ENCODE measurements at regions not wholly inside any gene's neighbourhood (a gene's known extent, or its start where the extent isn't known, plus 50 kb on each side); places are given as distances from the start of the nearest gene placed in this dataset.

DNA sequence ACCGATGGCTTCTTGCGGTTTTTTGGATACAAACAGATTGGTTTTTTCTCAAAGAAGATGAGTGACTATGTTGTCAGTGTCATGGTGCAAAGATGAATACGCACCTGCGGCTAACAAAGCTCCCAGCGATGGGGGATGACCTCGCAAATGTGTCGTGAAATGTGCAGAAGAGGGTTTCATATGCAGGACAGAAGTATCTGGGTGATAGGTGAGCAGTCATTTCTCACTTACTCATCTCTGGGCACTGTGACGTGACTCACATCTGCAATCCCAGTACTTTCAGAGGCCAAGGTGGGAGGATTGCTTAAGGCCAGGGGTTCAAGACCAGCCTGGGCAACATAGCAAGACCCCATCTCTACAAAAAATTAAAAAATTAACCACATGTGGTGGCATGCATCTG lies 216.3 kb downstream of the ERMARD start:
- ChIA-PET POLR2A (ENCODE audit: low non-redundant PET) (no interaction called here), CTCF (interaction anchor here (1.0 kb wide), 1 partner anchor 136 kb away, joined by 4 read pairs; no protein-coding TSS in a partner anchor)
- DNase-seq (ENCODE audit: low spot score) = no peak
- no peak for TF ChIP-seq CTCF (conservative IDR thresholded peaks at IDR 0.05; ENCODE audit: low read depth)
- H3K27ac ChIP-seq = no peak overlapping the region

DNA sequence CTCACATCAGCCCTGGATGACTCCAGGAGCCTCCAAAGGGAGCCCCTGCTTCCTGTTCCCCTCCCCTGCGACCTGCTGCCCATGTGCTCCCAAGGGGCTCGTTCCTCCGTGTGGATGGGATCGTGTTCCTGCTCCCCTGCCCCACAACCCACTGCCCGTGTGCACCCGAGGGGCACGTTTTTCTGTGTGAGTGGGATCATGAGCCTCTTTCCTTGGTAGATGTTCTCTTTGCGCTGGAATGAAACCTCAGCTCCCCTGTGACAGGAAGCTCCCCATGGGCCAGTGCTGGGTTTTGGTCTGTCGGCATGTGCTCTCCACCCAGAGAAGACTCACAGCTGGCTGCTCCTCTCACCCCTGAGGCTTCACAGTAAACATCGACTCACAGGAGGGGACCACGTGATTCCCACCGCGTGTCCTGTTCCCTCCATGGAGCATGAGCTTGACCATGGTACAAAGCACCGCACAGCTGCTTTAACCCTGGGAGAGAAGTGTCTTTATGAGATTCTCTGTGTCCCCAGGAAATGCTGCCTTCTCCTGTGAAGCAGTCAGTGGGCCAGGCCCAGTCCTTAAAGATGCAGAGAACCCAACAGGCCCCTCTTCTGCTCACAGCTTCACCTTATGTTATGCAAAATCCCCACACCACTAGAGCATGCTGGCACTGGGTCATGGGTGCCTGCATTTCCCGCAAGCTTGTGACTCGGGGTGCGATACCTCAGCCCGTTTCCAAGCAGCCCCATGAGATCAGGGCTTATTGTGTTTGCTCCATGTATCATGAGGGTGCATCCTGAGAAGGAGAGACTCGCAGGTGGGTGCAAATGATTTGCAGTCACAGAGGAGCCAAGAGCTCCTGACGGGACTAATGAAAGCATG lies 215.1 kb downstream of the ERMARD start:
- POLR2A ChIA-PET (ENCODE audit: low non-redundant PET) = no interaction called here
- TF ChIP-seq CTCF (conservative IDR thresholded peaks at IDR 0.05; ENCODE audit: low read depth) = no peak
- CTCF ChIA-PET = no interaction called here
- no peak overlapping the region for H3K27ac ChIP-seq
- DNase-seq (ENCODE audit: low spot score) = no peak

DNA sequence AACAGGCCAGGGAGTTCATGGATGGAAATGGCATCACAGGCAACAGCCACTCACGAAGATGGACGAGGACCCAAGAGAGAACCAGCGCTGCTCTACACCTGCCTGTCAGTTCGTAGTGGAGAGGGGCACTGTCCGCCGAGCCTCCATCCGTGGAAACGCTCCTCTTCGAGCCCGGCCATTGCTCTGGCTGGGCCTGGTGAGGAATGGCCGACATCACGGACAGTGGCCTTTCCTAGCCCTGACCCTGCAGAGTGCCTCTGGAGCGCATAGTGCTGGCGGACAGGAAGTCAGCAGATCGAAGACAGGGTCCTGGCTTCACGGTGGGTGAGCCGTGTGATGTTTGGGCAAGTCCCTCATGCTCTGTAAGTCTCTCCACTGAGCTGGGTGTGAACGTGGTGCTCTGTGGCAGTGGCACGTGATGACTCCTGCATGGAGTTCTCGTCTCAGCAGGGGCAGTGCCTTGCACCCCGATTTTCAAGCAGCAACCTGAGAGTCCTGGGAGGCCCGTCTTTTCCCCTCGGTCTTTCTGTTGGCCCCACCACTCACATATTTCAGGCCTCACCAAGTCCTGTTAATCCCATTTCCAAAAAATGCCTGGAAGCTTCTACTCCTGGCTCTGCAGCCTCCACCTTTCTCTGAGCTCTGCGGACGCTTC lies 214.4 kb downstream of the ERMARD start:
- ChIA-PET POLR2A (ENCODE audit: low non-redundant PET) (no interaction called here), CTCF (interaction anchor here (1.7 kb wide), 1 partner anchor 10 kb away, joined by 7 read pairs; no protein-coding TSS in a partner anchor)
- TF ChIP-seq CTCF (conservative IDR thresholded peaks at IDR 0.05; ENCODE audit: low read depth) = no peak
- no peak for DNase-seq (ENCODE audit: low spot score)
- H3K27ac ChIP-seq = no peak overlapping the region

- ChIA-PET POLR2A (ENCODE audit: low non-redundant PET) (no interaction called here), CTCF (interaction anchor here (1.7 kb wide), 1 partner anchor 10 kb away, joined by 7 read pairs; no protein-coding TSS in a partner anchor)
- TF ChIP-seq CTCF (conservative IDR thresholded peaks at IDR 0.05; ENCODE audit: low read depth) = no peak
- H3K27ac ChIP-seq = no peak overlapping the region
- DNase-seq (ENCODE audit: low spot score) = no peak
Observed at GRCh38 chr6:169965239-169965638, 213.8 kb downstream of the ERMARD start.

DNA sequence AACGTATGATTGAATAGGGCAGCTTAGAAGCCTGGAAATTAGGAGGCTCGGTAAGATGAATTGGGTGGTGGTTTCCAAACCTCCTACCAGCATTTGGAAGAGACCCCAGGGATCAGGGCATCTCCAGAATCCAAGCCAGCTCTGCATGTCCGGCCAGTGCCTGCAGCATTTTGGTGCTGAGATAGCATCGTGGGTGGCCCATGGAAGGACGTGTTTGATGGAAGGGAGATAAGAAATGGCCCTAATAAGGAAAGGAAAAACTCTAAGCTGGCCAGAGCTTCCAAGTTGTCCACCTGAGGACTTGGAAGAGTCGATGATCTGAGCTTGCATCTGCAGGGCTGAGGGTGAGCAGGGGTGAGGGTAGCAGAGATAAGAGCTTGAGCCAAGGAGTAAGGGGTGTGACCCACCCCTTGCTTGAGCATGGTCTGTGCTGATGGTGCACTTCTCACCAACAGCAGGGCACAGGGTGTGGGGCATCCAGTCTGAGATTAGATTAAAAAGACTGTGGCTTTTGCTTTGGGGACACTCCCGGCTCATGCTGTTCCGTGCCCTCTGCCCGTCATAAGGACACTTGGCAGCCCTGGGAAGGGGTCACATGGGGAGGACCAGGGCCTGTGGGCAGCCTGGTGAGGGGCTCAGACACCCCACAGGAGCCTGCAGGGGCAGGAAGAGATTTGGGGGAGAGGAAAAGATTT lies 213.2 kb downstream of the ERMARD start:
- CTCF ChIA-PET = interaction anchor here (1.7 kb wide), 1 partner anchor 9 kb away, joined by 7 read pairs; no protein-coding TSS in a partner anchor
- TF ChIP-seq CTCF (conservative IDR thresholded peaks at IDR 0.05; ENCODE audit: low read depth) = no peak

GRCh38 chr6:169963581-169964297 lies 212.3 kb downstream of the ERMARD start:
- POLR2A ChIA-PET (ENCODE audit: low non-redundant PET) = no interaction called here
- no peak for TF ChIP-seq CTCF (conservative IDR thresholded peaks at IDR 0.05; ENCODE audit: low read depth)
- no peak overlapping the region for H3K27ac ChIP-seq
- DNase-seq (ENCODE audit: low spot score) = no peak
- CTCF ChIA-PET = no interaction called here

More for the DNA sequence above, 213.2 kb downstream of the ERMARD start:
- POLR2A ChIA-PET (ENCODE audit: low non-redundant PET) = no interaction called here
- H3K27ac ChIP-seq = no peak overlapping the region
- no peak for DNase-seq (ENCODE audit: low spot score)

Data from RWPE1 (cell line).